ENCODE measurements at regions not wholly inside any gene's neighbourhood (a gene's known extent, or its start where the extent isn't known, plus 50 kb on each side); places are given as distances from the start of the nearest gene placed in this dataset.
"Not testable (repeated sequence)": the region's sequence is repeated elsewhere in the genome, so short reads cannot be mapped to it uniquely, and the experiment has no call there.

DNA sequence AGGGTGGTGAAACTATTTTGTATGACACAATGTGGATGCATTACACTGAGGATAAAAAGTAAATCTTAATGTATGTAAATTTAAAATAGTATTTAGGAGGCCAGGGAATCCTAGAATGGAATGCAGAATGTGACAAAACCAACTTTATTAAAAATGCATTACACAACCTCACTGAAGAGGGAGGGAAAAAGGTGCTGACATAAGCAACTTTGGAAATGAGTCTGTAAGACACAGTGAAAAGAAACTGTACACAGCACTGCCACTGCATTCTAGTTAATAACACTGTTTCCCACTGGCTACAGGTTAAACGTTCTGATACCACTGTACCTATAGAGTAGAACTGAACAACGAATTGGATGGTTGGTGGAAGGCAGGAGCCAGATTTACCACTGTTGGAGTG lies 308.8 kb upstream of the DPP6 start:
- not testable (repeated sequence) for TF ChIP-seq POLR2A (IDR thresholded peaks at IDR 0.05)
- TF ChIP-seq, protein P1, sequence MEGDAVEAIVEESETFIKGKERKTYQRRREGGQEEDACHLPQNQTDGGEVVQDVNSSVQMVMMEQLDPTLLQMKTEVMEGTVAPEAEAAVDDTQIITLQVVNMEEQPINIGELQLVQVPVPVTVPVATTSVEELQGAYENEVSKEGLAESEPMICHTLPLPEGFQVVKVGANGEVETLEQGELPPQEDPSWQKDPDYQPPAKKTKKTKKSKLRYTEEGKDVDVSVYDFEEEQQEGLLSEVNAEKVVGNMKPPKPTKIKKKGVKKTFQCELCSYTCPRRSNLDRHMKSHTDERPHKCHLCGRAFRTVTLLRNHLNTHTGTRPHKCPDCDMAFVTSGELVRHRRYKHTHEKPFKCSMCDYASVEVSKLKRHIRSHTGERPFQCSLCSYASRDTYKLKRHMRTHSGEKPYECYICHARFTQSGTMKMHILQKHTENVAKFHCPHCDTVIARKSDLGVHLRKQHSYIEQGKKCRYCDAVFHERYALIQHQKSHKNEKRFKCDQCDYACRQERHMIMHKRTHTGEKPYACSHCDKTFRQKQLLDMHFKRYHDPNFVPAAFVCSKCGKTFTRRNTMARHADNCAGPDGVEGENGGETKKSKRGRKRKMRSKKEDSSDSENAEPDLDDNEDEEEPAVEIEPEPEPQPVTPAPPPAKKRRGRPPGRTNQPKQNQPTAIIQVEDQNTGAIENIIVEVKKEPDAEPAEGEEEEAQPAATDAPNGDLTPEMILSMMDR (IDR thresholded peaks at IDR 0.05): not testable (repeated sequence)
